ENCODE measurements at regions not wholly inside any gene's neighbourhood (a gene's known extent, or its start where the extent isn't known, plus 50 kb on each side); places are given as distances from the start of the nearest gene placed in this dataset.

DNA sequence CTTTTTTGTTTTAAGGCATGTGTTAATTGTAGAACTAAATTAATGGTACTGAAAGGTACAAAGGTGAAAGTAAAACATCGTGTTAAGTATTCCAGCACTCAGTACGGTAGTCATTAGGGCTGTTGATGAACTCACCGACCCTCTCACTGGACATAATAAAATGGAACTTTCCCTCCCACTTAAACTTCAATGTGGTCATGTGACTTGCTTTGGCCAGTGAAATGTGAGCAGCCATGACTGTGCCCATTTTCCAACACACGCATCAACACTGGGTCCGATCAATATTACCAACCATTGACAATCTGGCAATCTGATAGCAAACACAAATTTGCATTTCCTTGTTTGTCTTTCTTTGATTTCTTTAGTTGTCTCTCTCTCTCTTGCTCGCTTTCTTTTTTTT lies 125.1 kb downstream of the SPP2 start:
- POLR2A ChIA-PET: no interaction called here
- ATAC-seq: no peak
- no peaks in the 10 kb centered on the region for H3K9me2 ChIP-seq (ENCODE audit: insufficient read depth)

More for the DNA sequence above, 125.1 kb downstream of the SPP2 start:
- H3K27me3 ChIP-seq (ENCODE audit: insufficient read depth, low read length): peaks cover 4% of the 10 kb centered on the region; the same call in 1 of the 2 replicates
- CTCF ChIA-PET: no interaction called here
- intact Hi-C loops (cut with micrococcal nuclease): no loop called here
- H2AFZ ChIP-seq (ENCODE audit: low read depth, low read length, poor library complexity, severe bottlenecking): peak overlapping the region; percentile 58
- H3K4me3 ChIP-seq (replicated peaks in 1 of 2; ENCODE audit: low read depth in 1 of 2, low read length in 2 of 2): no peak overlapping the region
- no peak for DNase-seq (ENCODE audit: low read depth, low spot score)
- no peak overlapping the region for H3K4me2 ChIP-seq (ENCODE audit: low read length)
- H3K9ac ChIP-seq (ENCODE audit: low read length): no peak overlapping the region
- no peaks in the 10 kb centered on the region for H4K20me1 ChIP-seq (ENCODE audit: insufficient read depth)
- H3K79me2 ChIP-seq (ENCODE audit: insufficient read depth, low read length): no peaks in the 10 kb centered on the region
- BruUV-seq (replicated peaks): no TSS peak
- H3K36me3 ChIP-seq (ENCODE audit: control insufficient read depth in 1 of 2, insufficient read depth in 2 of 2, low read length in 2 of 2): no peaks in the 10 kb centered on the region
- H3K27ac ChIP-seq (ENCODE audit: low read depth, low read length): no peak overlapping the region
- H3K4me1 ChIP-seq (ENCODE audit: control insufficient read depth in 1 of 2, insufficient read depth in 2 of 2, low read length in 2 of 2): no peaks in the 10 kb centered on the region; a peak in 1 of 4 replicates
- RAD21 ChIA-PET (ENCODE audit: low non-redundant PET in 1 of 2, low total read pairs in 2 of 2, uncharacterized antibody in 2 of 2, unreplicated experiment in 2 of 2): no interaction called here
- TF ChIP-seq YY1 (IDR thresholded peaks at IDR 0.05; ENCODE audit: extremely low read depth, insufficient replicate concordance, low read depth, low read length) (no peak), EZH2phosphoT487 (IDR thresholded peaks at IDR 0.05; ENCODE audit: borderline replicate concordance) (no peak), SIN3A (IDR thresholded peaks at IDR 0.05; ENCODE audit: low read depth) (no peak), CBX3 (IDR thresholded peaks at IDR 0.05; ENCODE audit: low read depth) (no peak), FOSL1 (IDR thresholded peaks at IDR 0.05; ENCODE audit: low read depth) (no peak), EGR1 (IDR thresholded peaks at IDR 0.05; ENCODE audit: low read depth) (no peak), JUND (IDR thresholded peaks at IDR 0.05) (no peak), CEBPB (IDR thresholded peaks at IDR 0.05; ENCODE audit: low read depth) (no peak), POLR2A (IDR thresholded peaks at IDR 0.05; ENCODE audit: borderline replicate concordance, extremely low read depth, insufficient read depth, insufficient read length) (no peak), TCF7L2 (IDR thresholded peaks at IDR 0.05; ENCODE audit: borderline replicate concordance, extremely low read depth, insufficient read depth, insufficient read length) (no peak), POLR2AphosphoS5 (IDR thresholded peaks at IDR 0.05; ENCODE audit: low read depth, low read length) (no peak)
- TF ChIP-seq, protein P1, sequence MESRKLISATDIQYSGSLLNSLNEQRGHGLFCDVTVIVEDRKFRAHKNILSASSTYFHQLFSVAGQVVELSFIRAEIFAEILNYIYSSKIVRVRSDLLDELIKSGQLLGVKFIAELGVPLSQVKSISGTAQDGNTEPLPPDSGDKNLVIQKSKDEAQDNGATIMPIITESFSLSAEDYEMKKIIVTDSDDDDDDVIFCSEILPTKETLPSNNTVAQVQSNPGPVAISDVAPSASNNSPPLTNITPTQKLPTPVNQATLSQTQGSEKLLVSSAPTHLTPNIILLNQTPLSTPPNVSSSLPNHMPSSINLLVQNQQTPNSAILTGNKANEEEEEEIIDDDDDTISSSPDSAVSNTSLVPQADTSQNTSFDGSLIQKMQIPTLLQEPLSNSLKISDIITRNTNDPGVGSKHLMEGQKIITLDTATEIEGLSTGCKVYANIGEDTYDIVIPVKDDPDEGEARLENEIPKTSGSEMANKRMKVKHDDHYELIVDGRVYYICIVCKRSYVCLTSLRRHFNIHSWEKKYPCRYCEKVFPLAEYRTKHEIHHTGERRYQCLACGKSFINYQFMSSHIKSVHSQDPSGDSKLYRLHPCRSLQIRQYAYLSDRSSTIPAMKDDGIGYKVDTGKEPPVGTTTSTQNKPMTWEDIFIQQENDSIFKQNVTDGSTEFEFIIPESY (IDR thresholded peaks at IDR 0.05; ENCODE audit: extremely low read depth, insufficient replicate concordance, low read length): no peak
- TF ChIP-seq, protein P2, sequence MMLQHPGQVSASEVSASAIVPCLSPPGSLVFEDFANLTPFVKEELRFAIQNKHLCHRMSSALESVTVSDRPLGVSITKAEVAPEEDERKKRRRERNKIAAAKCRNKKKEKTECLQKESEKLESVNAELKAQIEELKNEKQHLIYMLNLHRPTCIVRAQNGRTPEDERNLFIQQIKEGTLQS (IDR thresholded peaks at IDR 0.05): no peak
- TF ChIP-seq, protein P3, sequence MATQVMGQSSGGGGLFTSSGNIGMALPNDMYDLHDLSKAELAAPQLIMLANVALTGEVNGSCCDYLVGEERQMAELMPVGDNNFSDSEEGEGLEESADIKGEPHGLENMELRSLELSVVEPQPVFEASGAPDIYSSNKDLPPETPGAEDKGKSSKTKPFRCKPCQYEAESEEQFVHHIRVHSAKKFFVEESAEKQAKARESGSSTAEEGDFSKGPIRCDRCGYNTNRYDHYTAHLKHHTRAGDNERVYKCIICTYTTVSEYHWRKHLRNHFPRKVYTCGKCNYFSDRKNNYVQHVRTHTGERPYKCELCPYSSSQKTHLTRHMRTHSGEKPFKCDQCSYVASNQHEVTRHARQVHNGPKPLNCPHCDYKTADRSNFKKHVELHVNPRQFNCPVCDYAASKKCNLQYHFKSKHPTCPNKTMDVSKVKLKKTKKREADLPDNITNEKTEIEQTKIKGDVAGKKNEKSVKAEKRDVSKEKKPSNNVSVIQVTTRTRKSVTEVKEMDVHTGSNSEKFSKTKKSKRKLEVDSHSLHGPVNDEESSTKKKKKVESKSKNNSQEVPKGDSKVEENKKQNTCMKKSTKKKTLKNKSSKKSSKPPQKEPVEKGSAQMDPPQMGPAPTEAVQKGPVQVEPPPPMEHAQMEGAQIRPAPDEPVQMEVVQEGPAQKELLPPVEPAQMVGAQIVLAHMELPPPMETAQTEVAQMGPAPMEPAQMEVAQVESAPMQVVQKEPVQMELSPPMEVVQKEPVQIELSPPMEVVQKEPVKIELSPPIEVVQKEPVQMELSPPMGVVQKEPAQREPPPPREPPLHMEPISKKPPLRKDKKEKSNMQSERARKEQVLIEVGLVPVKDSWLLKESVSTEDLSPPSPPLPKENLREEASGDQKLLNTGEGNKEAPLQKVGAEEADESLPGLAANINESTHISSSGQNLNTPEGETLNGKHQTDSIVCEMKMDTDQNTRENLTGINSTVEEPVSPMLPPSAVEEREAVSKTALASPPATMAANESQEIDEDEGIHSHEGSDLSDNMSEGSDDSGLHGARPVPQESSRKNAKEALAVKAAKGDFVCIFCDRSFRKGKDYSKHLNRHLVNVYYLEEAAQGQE (IDR thresholded peaks at IDR 0.05; ENCODE audit: low read depth): no peak
- no peaks in the 10 kb centered on the region for H3K9me3 ChIP-seq (ENCODE audit: control insufficient read depth in 1 of 2, insufficient read depth in 1 of 2, low read depth in 1 of 2, low read length in 2 of 2)

All from HCT116 (cell line).